SJSA1 (cell line): ENCODE measurements at regions not wholly inside any gene's neighbourhood (a gene's known extent, or its start where the extent isn't known, plus 50 kb on each side); places are given as distances from the start of the nearest gene placed in this dataset.

Experiments used
- DNase-seq, 2 experiments: peaks; one replicate each; pipeline ENCODE4 v3.0.0-alpha.2; 2015 to 2020; ENCODE audit warnings: low spot score in 2 of 2, low read depth in 1 of 2
- H3K27ac ChIP-seq: fragments of 250-450 bp; sonication (Bioruptor Pico); 2 replicates; pipeline ENCODE4 v1.5.1; 2020; ENCODE audit warnings: mild to moderate bottlenecking, moderate library complexity
- H3K27me3 ChIP-seq: fragments of 250-450 bp; sonication (Bioruptor Pico); replicated peaks from 2 replicates; pipeline ENCODE4 v1.5.1; 2020; ENCODE audit warnings: mild to moderate bottlenecking, moderate library complexity
- H3K36me3 ChIP-seq: fragments of 250-450 bp; sonication (Bioruptor Pico); 2 replicates; pipeline ENCODE4 v1.5.1; 2020; ENCODE audit warnings: mild to moderate bottlenecking
- H3K4me1 ChIP-seq: fragments of 250-450 bp; sonication (Bioruptor Pico); replicated peaks from 2 replicates; pipeline ENCODE4 v1.6.1; 2021; ENCODE audit warnings: mild to moderate bottlenecking
- H3K4me3 ChIP-seq: fragments of 250-450 bp; sonication (Bioruptor Pico); 2 replicates; pipeline ENCODE4 v1.5.1; 2020; ENCODE audit warnings: mild to moderate bottlenecking
- H3K9me3 ChIP-seq: fragments of 250-450 bp; sonication (Bioruptor Pico); replicated peaks from 2 replicates; pipeline ENCODE4 v1.5.1; 2020; ENCODE audit warnings: mild to moderate bottlenecking

- H3K4me3 ChIP-seq: no peak overlapping the region
- no peak overlapping the region for H3K27ac ChIP-seq
- H3K27me3 ChIP-seq: peaks cover 43% of the 10 kb centered on the region
- no peaks in the 10 kb centered on the region for H3K36me3 ChIP-seq
- no peaks in the 10 kb centered on the region for H3K4me1 ChIP-seq
- 0 out of 2 replicates have a peak, but pooled peaks cover 2% of the 10 kb centered on the region for H3K9me3 ChIP-seq
- no peak for DNase-seq
Observed at GRCh38 chr1:214229736-214230135, 51.2 kb upstream of the SMYD2 start.
